ENCODE measurements at regions not wholly inside any gene's neighbourhood (a gene's known extent, or its start where the extent isn't known, plus 50 kb on each side); places are given as distances from the start of the nearest gene placed in this dataset.

- no peak for DNase-seq
Observed at GRCh38 chr5:125835293-125836172, 587.7 kb upstream of the GRAMD2B start.

GRCh38 chr5:125836256-125836655, 587.0 kb upstream of the GRAMD2B start:
- no peak for DNase-seq

- DNase-seq = no peak
Observed at GRCh38 chr5:125837866-125838265, 585.3 kb upstream of the GRAMD2B start.

- no peak for DNase-seq
Observed at GRCh38 chr5:125847561-125847960, 575.6 kb upstream of the GRAMD2B start.

GRCh38 chr5:125848751-125849150, 574.5 kb upstream of the GRAMD2B start:
- no peak for DNase-seq

GRCh38 chr5:125856949-125857348, 566.3 kb upstream of the GRAMD2B start:
- DNase-seq = no peak

GRCh38 chr5:125863579-125863978, 559.6 kb upstream of the GRAMD2B start:
- DNase-seq = no peak

- DNase-seq = no peak
Observed at GRCh38 chr5:125865166-125865815, 557.9 kb upstream of the GRAMD2B start.

GRCh38 chr5:125868036-125868435, 555.2 kb upstream of the GRAMD2B start:
- no peak for DNase-seq

- no peak for DNase-seq
Observed at GRCh38 chr5:125870256-125870655, 553.0 kb upstream of the GRAMD2B start.

GRCh38 chr5:125874057-125874456, 549.2 kb upstream of the GRAMD2B start:
- DNase-seq = no peak

GRCh38 chr5:125874717-125875116, 548.5 kb upstream of the GRAMD2B start:
- DNase-seq = no peak

- DNase-seq = no peak
Observed at GRCh38 chr5:125877248-125877647, 546.0 kb upstream of the GRAMD2B start.

- DNase-seq = no peak
Observed at GRCh38 chr5:125882061-125882460, 541.1 kb upstream of the GRAMD2B start.

- DNase-seq = no peak
Observed at GRCh38 chr5:125883223-125883622, 540.0 kb upstream of the GRAMD2B start.

- DNase-seq = no peak
Observed at GRCh38 chr5:125888358-125888757, 534.9 kb upstream of the GRAMD2B start.

GRCh38 chr5:125890511-125890931, 532.7 kb upstream of the GRAMD2B start:
- DNase-seq = no peak

GRCh38 chr5:125891061-125891725, 532.0 kb upstream of the GRAMD2B start:
- no peak for DNase-seq

- no peak for DNase-seq
Observed at GRCh38 chr5:125894383-125894782, 528.8 kb upstream of the GRAMD2B start.

GRCh38 chr5:125896368-125896767, 526.8 kb upstream of the GRAMD2B start:
- no peak for DNase-seq

GRCh38 chr5:125897089-125897488, 526.1 kb upstream of the GRAMD2B start:
- DNase-seq = no peak

- DNase-seq = no peak
Observed at GRCh38 chr5:125898851-125899405, 524.3 kb upstream of the GRAMD2B start.

GRCh38 chr5:125912028-125912427, 511.2 kb upstream of the GRAMD2B start:
- no peak for DNase-seq
